DMS153 treated with DMSO at 0.1 percent for 48 hours (cell line): ENCODE measurements at regions not wholly inside any gene's neighbourhood (a gene's known extent, or its start where the extent isn't known, plus 50 kb on each side); places are given as distances from the start of the nearest gene placed in this dataset.

Experiments
- DNase-seq: peaks from one replicate; lab custom pipeline; 2025; ENCODE audit not compliant: unreplicated experiment; lab: John Stamatoyannopoulos, UW

GRCh38 chr14:58697930-58698642, 60.3 kb downstream of the DACT1 start:
- peak; percentile 49 for DNase-seq

GRCh38 chr14:58699681-58700205, 62.0 kb downstream of the DACT1 start:
- no peak for DNase-seq

GRCh38 chr14:58701156-58701555, 63.4 kb downstream of the DACT1 start:
- no peak for DNase-seq

GRCh38 chr14:58701604-58702003, 63.8 kb downstream of the DACT1 start:
- DNase-seq = no peak

- DNase-seq = no peak
These were observed 64.8 kb downstream of the DACT1 start for GRCh38 chr14:58702441-58703160.

- no peak for DNase-seq
These were observed 65.4 kb downstream of the DACT1 start for GRCh38 chr14:58703161-58703506.

GRCh38 chr14:58705066-58705465, 67.3 kb downstream of the DACT1 start:
- no peak for DNase-seq

- DNase-seq = no peak
These were observed 70.2 kb downstream of the DACT1 start for GRCh38 chr14:58707949-58708348.

- no peak for DNase-seq
These were observed 72.2 kb downstream of the DACT1 start for GRCh38 chr14:58709949-58710348.

GRCh38 chr14:58711382-58711781, 73.6 kb downstream of the DACT1 start:
- no peak for DNase-seq

GRCh38 chr14:58712357-58712756, 74.6 kb downstream of the DACT1 start:
- DNase-seq = no peak

- no peak for DNase-seq
These were observed 75.9 kb downstream of the DACT1 start for GRCh38 chr14:58713677-58714076.

GRCh38 chr14:58716706-58717105, 78.9 kb downstream of the DACT1 start:
- no peak for DNase-seq

GRCh38 chr14:58717211-58717610, 79.4 kb downstream of the DACT1 start:
- no peak for DNase-seq

GRCh38 chr14:58717813-58718212, 80.1 kb downstream of the DACT1 start:
- no peak for DNase-seq

GRCh38 chr14:58718226-58719205, 80.8 kb downstream of the DACT1 start:
- DNase-seq = no peak

GRCh38 chr14:58721723-58722122, 84.0 kb downstream of the DACT1 start:
- DNase-seq = no peak

- no peak for DNase-seq
These were observed 84.7 kb downstream of the DACT1 start for GRCh38 chr14:58722441-58722840.

- no peak for DNase-seq
These were observed 86.4 kb downstream of the DACT1 start for GRCh38 chr14:58724206-58724605.

GRCh38 chr14:58724702-58725101, 86.9 kb downstream of the DACT1 start:
- no peak for DNase-seq

- no peak for DNase-seq
These were observed 87.5 kb downstream of the DACT1 start for GRCh38 chr14:58725226-58725625.
